ENCODE measurements at regions not wholly inside any gene's neighbourhood (a gene's known extent, or its start where the extent isn't known, plus 50 kb on each side); places are given as distances from the start of the nearest gene placed in this dataset.

GRCh38 chr7:156180451-156181229 lies 368.4 kb upstream of the SHH start:
- Histone ChIP-seq H3K9ac (ENCODE audit: low read length) (no peak overlapping the region), H3K27ac (ENCODE audit: low read depth, low read length) (no peak overlapping the region), H3K36me3 (ENCODE audit: control insufficient read depth, insufficient read depth, low read length) (no peaks in the 10 kb centered on the region)

GRCh38 chr7:156179872-156180390 lies 367.7 kb upstream of the SHH start:
- no peak overlapping the region for H3K27ac ChIP-seq (ENCODE audit: low read depth, low read length)
- no peaks in the 10 kb centered on the region for H3K36me3 ChIP-seq (ENCODE audit: control insufficient read depth, insufficient read depth, low read length)
- H3K4me3 ChIP-seq (ENCODE audit: low read length), result no peak overlapping the region
- no peak overlapping the region for H3K9ac ChIP-seq (ENCODE audit: low read length)
- H3K27me3 ChIP-seq (ENCODE audit: control insufficient read depth, insufficient read depth, low read length), result no peaks in the 10 kb centered on the region
- H3K4me1 ChIP-seq (ENCODE audit: control insufficient read depth, insufficient read depth, low read length), result no peaks in the 10 kb centered on the region

More at GRCh38 chr7:156180451-156181229, 368.4 kb upstream of the SHH start:
- no peaks in the 10 kb centered on the region for H3K4me1 ChIP-seq (ENCODE audit: control insufficient read depth, insufficient read depth, low read length)
- H3K4me3 ChIP-seq (ENCODE audit: low read length), result no peak overlapping the region
- no peaks in the 10 kb centered on the region for H3K27me3 ChIP-seq (ENCODE audit: control insufficient read depth, insufficient read depth, low read length)

- Histone ChIP-seq H3K27ac (ENCODE audit: low read depth, low read length) (no peak overlapping the region), H3K36me3 (ENCODE audit: control insufficient read depth, insufficient read depth, low read length) (no peaks in the 10 kb centered on the region), H3K9ac (ENCODE audit: low read length) (no peak overlapping the region), H3K4me1 (ENCODE audit: control insufficient read depth, insufficient read depth, low read length) (no peaks in the 10 kb centered on the region), H3K4me3 (ENCODE audit: low read length) (no peak overlapping the region), H3K27me3 (ENCODE audit: control insufficient read depth, insufficient read depth, low read length) (no peaks in the 10 kb centered on the region)
Observed at GRCh38 chr7:156178857-156179256, 366.6 kb upstream of the SHH start.

- H3K27me3 ChIP-seq (ENCODE audit: control insufficient read depth, insufficient read depth, low read length), result no peaks in the 10 kb centered on the region
- no peak overlapping the region for H3K27ac ChIP-seq (ENCODE audit: low read depth, low read length)
- no peaks in the 10 kb centered on the region for H3K4me1 ChIP-seq (ENCODE audit: control insufficient read depth, insufficient read depth, low read length)
- no peak overlapping the region for H3K9ac ChIP-seq (ENCODE audit: low read length)
- no peak overlapping the region for H3K4me3 ChIP-seq (ENCODE audit: low read length)
- H3K36me3 ChIP-seq (ENCODE audit: control insufficient read depth, insufficient read depth, low read length), result no peaks in the 10 kb centered on the region
Observed at GRCh38 chr7:156178214-156178613, 366.0 kb upstream of the SHH start.

- Histone ChIP-seq H3K4me3 (ENCODE audit: low read length) (no peak overlapping the region), H3K27me3 (ENCODE audit: control insufficient read depth, insufficient read depth, low read length) (no peaks in the 10 kb centered on the region), H3K4me1 (ENCODE audit: control insufficient read depth, insufficient read depth, low read length) (no peaks in the 10 kb centered on the region), H3K27ac (ENCODE audit: low read depth, low read length) (no peak overlapping the region), H3K36me3 (ENCODE audit: control insufficient read depth, insufficient read depth, low read length) (no peaks in the 10 kb centered on the region), H3K9ac (ENCODE audit: low read length) (no peak overlapping the region)
Observed at GRCh38 chr7:156177422-156178055, 365.3 kb upstream of the SHH start.

- no peak overlapping the region for H3K4me3 ChIP-seq (ENCODE audit: low read length)
- H3K27me3 ChIP-seq (ENCODE audit: control insufficient read depth, insufficient read depth, low read length), result no peaks in the 10 kb centered on the region
- H3K36me3 ChIP-seq (ENCODE audit: control insufficient read depth, insufficient read depth, low read length), result no peaks in the 10 kb centered on the region
- no peaks in the 10 kb centered on the region for H3K4me1 ChIP-seq (ENCODE audit: control insufficient read depth, insufficient read depth, low read length)
- H3K27ac ChIP-seq (ENCODE audit: low read depth, low read length), result no peak overlapping the region
- H3K9ac ChIP-seq (ENCODE audit: low read length), result no peak overlapping the region
Observed at GRCh38 chr7:156176039-156176438, 363.8 kb upstream of the SHH start.

GRCh38 chr7:156175003-156175402 lies 362.7 kb upstream of the SHH start:
- Histone ChIP-seq H3K27me3 (ENCODE audit: control insufficient read depth, insufficient read depth, low read length) (no peaks in the 10 kb centered on the region), H3K36me3 (ENCODE audit: control insufficient read depth, insufficient read depth, low read length) (no peaks in the 10 kb centered on the region), H3K9ac (ENCODE audit: low read length) (no peak overlapping the region), H3K4me1 (ENCODE audit: control insufficient read depth, insufficient read depth, low read length) (no peaks in the 10 kb centered on the region), H3K27ac (ENCODE audit: low read depth, low read length) (no peak overlapping the region), H3K4me3 (ENCODE audit: low read length) (no peak overlapping the region)

GRCh38 chr7:156174428-156174827 lies 362.2 kb upstream of the SHH start:
- H3K4me1 ChIP-seq (ENCODE audit: control insufficient read depth, insufficient read depth, low read length), result no peaks in the 10 kb centered on the region
- no peak overlapping the region for H3K27ac ChIP-seq (ENCODE audit: low read depth, low read length)
- no peak overlapping the region for H3K9ac ChIP-seq (ENCODE audit: low read length)
- no peaks in the 10 kb centered on the region for H3K36me3 ChIP-seq (ENCODE audit: control insufficient read depth, insufficient read depth, low read length)
- H3K4me3 ChIP-seq (ENCODE audit: low read length), result no peak overlapping the region
- H3K27me3 ChIP-seq (ENCODE audit: control insufficient read depth, insufficient read depth, low read length), result no peaks in the 10 kb centered on the region

- Histone ChIP-seq H3K27ac (ENCODE audit: low read depth, low read length) (no peak overlapping the region), H3K36me3 (ENCODE audit: control insufficient read depth, insufficient read depth, low read length) (no peaks in the 10 kb centered on the region), H3K4me3 (ENCODE audit: low read length) (no peak overlapping the region), H3K27me3 (ENCODE audit: control insufficient read depth, insufficient read depth, low read length) (no peaks in the 10 kb centered on the region), H3K9ac (ENCODE audit: low read length) (no peak overlapping the region), H3K4me1 (ENCODE audit: control insufficient read depth, insufficient read depth, low read length) (no peaks in the 10 kb centered on the region)
Observed at GRCh38 chr7:156173748-156174353, 361.6 kb upstream of the SHH start.

- H3K27me3 ChIP-seq (ENCODE audit: control insufficient read depth, insufficient read depth, low read length), result no peaks in the 10 kb centered on the region
- no peak overlapping the region for H3K9ac ChIP-seq (ENCODE audit: low read length)
- H3K36me3 ChIP-seq (ENCODE audit: control insufficient read depth, insufficient read depth, low read length), result no peaks in the 10 kb centered on the region
- no peak overlapping the region for H3K27ac ChIP-seq (ENCODE audit: low read depth, low read length)
- no peak overlapping the region for H3K4me3 ChIP-seq (ENCODE audit: low read length)
- H3K4me1 ChIP-seq (ENCODE audit: control insufficient read depth, insufficient read depth, low read length), result no peaks in the 10 kb centered on the region
Observed at GRCh38 chr7:156173346-156173745, 361.1 kb upstream of the SHH start.

- Histone ChIP-seq H3K27ac (ENCODE audit: low read depth, low read length) (no peak overlapping the region), H3K9ac (ENCODE audit: low read length) (no peak overlapping the region), H3K36me3 (ENCODE audit: control insufficient read depth, insufficient read depth, low read length) (no peaks in the 10 kb centered on the region), H3K4me1 (ENCODE audit: control insufficient read depth, insufficient read depth, low read length) (no peaks in the 10 kb centered on the region), H3K27me3 (ENCODE audit: control insufficient read depth, insufficient read depth, low read length) (no peaks in the 10 kb centered on the region), H3K4me3 (ENCODE audit: low read length) (no peak overlapping the region)
Observed at GRCh38 chr7:156172638-156173037, 360.4 kb upstream of the SHH start.

GRCh38 chr7:156169474-156170370 lies 357.5 kb upstream of the SHH start:
- H3K36me3 ChIP-seq (ENCODE audit: control insufficient read depth, insufficient read depth, low read length), result no peaks in the 10 kb centered on the region
- no peak overlapping the region for H3K27ac ChIP-seq (ENCODE audit: low read depth, low read length)
- H3K27me3 ChIP-seq (ENCODE audit: control insufficient read depth, insufficient read depth, low read length), result no peaks in the 10 kb centered on the region
- no peaks in the 10 kb centered on the region for H3K4me1 ChIP-seq (ENCODE audit: control insufficient read depth, insufficient read depth, low read length)
- no peak overlapping the region for H3K4me3 ChIP-seq (ENCODE audit: low read length)
- no peak overlapping the region for H3K9ac ChIP-seq (ENCODE audit: low read length)

Measured in rectal smooth muscle tissue (tissue), 1 donor.